Activated CD8-positive, alpha-beta memory T cell treated with anti-CD3 and anti-CD28 coated beads for 36 hours (primary cell): ENCODE measurements at regions not wholly inside any gene's neighbourhood (a gene's known extent, or its start where the extent isn't known, plus 50 kb on each side); places are given as distances from the start of the nearest gene placed in this dataset.

Experiments
- CTCF ChIA-PET: fragments of 350-600 bp; sonication (Branson Sonifier 250); formaldehyde crosslinking; loops from one replicate; lab custom pipeline; 2021; ENCODE audit warnings: antibody characterized with exemption; lab: Charles Lee
- POLR2A ChIA-PET: fragments of 350-600 bp; sonication (Branson Sonifier 250); formaldehyde crosslinking; loops from one replicate; lab custom pipeline; 2021; ENCODE audit warnings: antibody characterized with exemption; lab: Charles Lee

DNA sequence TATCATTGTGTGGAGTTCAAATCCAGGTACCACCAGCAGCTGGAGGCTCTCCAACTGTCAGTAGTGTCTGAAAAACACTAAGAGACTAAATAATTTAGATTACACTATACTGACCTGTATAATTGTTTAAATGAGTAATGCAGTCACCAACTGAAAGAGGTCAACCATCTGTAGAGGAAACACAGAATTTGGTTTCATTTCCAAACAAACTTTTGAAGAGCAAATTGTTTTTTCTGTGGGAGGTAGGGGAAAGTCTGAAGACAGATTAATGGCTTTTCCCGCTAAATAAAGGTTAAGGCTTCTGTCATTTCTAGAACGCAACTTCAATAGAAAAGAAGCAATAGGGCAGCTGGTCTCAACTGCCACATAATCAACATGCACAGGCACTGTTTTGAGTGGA lies 462.6 kb downstream of the PRKD1 start:
- ChIA-PET CTCF (no interaction called here), POLR2A (no interaction called here)

GRCh38 chr14:29475641-29476040 lies 452.0 kb downstream of the PRKD1 start:
- ChIA-PET POLR2A (no interaction called here), CTCF (no interaction called here)

DNA sequence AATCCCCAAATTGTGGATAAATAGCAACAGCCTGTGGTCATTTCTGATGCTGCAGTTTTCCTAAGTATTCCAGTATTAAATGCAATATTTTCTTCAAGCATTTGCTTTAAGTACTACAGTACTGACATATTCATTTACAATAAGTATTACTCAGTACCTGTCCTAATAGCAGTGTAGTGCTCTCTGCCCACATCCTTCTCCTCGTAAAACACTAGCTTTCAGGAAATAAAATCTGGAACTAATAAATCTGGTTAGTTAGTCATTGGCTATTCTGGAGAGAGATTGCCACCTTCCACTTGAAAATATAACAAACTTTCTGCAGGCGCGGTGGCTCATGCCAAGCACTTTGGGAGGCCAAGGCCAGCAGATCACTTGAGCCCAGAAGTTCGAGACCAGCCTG lies 441.5 kb downstream of the PRKD1 start:
- POLR2A ChIA-PET, result no interaction called here
- CTCF ChIA-PET, result no interaction called here

DNA sequence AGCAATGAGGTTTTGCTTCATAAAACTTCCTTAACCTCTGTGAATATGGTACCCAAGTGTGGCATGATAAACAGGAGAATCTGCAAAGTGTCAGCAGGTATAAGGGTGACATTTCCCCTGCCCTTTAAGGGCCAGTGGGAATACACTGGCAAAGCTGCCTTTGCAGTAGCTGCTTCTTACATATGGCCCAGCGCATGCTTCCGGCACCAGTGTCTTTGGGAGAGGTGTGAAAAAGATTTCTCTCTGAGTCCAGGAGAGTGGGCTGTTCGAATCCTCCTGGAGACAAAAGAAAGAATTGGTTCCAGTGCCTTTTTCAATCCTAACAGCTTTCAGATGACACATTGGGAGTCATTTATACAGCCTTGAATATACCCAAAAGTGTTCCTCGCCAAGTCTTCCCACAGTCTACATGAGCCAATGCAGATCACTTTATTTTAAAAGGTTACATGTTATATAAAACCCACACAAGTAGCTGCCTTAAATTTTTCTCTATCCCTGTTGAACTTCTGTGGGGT lies 437.7 kb downstream of the PRKD1 start:
- ChIA-PET POLR2A (no interaction called here), CTCF (no interaction called here)

- POLR2A ChIA-PET, result no interaction called here
- CTCF ChIA-PET, result no interaction called here
These were observed 433.8 kb downstream of the PRKD1 start for GRCh38 chr14:29493849-29494248.

GRCh38 chr14:29494312-29494711 lies 433.3 kb downstream of the PRKD1 start:
- POLR2A ChIA-PET, result no interaction called here

DNA sequence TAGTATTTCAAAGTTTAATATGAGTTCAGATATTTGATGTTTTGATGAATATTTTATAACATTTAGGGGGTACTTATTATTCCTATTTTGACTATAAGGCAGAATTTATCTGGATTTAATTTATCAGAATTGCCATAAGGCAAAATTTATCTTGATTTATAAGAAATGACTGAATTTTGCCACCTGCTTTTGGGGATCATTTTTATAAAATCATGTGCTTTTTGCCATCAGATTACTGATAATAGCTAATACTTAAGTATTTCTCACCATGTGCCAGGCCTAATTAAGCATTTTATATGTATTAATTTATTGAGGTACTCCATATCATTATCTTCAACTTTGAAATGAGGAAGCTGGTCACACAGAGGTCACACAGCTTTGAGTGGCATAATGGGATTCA lies 423.7 kb downstream of the PRKD1 start:
- POLR2A ChIA-PET, result no interaction called here
- CTCF ChIA-PET, result no interaction called here

More at GRCh38 chr14:29494312-29494711, 433.3 kb downstream of the PRKD1 start:
- CTCF ChIA-PET, result no interaction called here

DNA sequence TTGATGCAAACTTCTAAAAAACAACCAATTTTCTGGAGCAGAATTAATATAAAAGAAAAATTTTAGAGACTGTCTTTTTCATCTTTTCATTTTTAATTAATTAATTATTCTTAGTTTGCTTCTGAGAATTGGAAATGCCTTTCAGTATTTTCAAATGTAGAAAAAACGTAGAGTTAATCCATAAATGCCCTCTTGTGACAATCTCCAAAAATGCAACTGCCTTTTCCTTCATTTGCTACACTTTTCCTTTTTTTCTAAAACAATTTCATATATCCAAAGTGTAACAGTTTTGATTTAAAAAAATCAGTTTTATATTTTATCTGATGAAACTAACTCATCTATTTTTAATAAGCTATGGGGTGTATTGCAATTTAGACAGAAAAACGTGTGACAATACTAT lies 409.3 kb downstream of the PRKD1 start:
- ChIA-PET CTCF (no interaction called here), POLR2A (no interaction called here)

DNA sequence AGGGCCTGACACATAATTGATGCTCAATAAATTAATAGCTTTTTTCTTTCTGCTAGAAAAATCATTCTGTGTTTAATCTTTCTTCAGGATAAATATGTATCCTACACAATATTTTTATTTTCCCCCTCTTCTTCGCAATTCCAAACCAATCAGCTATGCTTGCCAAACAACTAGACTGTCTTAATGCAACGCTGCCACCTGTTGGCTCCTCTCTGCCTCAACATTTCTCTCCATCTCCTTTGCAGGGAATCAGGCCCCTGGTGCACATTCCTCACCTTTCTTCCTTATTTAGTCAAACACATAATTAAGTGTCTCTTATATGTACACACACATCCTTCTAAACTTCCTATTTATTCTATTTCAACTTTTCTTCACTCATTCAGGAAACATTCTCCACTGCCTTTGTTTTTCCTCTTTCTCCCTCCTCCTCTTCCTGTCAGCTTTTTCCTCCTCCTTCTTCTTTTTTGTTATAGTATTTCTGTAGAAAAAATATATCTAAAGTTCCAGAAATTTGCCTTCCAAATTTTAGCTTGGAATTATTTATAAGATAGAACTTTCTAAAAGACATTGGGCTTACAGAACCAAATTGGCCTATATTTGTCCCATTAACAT lies 406.0 kb downstream of the PRKD1 start:
- ChIA-PET POLR2A (no interaction called here), CTCF (no interaction called here)
